ENCODE measurements at regions not wholly inside any gene's neighbourhood (a gene's known extent, or its start where the extent isn't known, plus 50 kb on each side); places are given as distances from the start of the nearest gene placed in this dataset.

- no peak for DNase-seq (ENCODE audit: low spot score in 2 of 2)
- Histone ChIP-seq H3K27me3 (no peaks in the 10 kb centered on the region), H3K36me3 (no peaks in the 10 kb centered on the region), H3K9me3 (no peaks in the 10 kb centered on the region), H3K27ac (no peak overlapping the region), H3K4me1 (no peaks in the 10 kb centered on the region), H3K4me3 (no peak overlapping the region)
- intact Hi-C loops (cut with DNase I), result no loop called here
- TF ChIP-seq, protein P1, sequence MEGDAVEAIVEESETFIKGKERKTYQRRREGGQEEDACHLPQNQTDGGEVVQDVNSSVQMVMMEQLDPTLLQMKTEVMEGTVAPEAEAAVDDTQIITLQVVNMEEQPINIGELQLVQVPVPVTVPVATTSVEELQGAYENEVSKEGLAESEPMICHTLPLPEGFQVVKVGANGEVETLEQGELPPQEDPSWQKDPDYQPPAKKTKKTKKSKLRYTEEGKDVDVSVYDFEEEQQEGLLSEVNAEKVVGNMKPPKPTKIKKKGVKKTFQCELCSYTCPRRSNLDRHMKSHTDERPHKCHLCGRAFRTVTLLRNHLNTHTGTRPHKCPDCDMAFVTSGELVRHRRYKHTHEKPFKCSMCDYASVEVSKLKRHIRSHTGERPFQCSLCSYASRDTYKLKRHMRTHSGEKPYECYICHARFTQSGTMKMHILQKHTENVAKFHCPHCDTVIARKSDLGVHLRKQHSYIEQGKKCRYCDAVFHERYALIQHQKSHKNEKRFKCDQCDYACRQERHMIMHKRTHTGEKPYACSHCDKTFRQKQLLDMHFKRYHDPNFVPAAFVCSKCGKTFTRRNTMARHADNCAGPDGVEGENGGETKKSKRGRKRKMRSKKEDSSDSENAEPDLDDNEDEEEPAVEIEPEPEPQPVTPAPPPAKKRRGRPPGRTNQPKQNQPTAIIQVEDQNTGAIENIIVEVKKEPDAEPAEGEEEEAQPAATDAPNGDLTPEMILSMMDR (IDR thresholded peaks at IDR 0.05), result no peak
Measured at GRCh38 chr12:30090258-30090657, 306.5 kb upstream of the TMTC1 start.

GRCh38 chr12:30088259-30088995 is 304.7 kb upstream of the TMTC1 start:
- Histone ChIP-seq H3K9me3 (no peaks in the 10 kb centered on the region), H3K27me3 (no peaks in the 10 kb centered on the region), H3K27ac (no peak overlapping the region), H3K36me3 (no peaks in the 10 kb centered on the region), H3K4me1 (no peaks in the 10 kb centered on the region), H3K4me3 (no peak overlapping the region)
- intact Hi-C loops (cut with DNase I), result no loop called here
- TF ChIP-seq, protein P1 (IDR thresholded peaks at IDR 0.05), result no peak
- no peak for DNase-seq (ENCODE audit: low spot score in 2 of 2)

DNA sequence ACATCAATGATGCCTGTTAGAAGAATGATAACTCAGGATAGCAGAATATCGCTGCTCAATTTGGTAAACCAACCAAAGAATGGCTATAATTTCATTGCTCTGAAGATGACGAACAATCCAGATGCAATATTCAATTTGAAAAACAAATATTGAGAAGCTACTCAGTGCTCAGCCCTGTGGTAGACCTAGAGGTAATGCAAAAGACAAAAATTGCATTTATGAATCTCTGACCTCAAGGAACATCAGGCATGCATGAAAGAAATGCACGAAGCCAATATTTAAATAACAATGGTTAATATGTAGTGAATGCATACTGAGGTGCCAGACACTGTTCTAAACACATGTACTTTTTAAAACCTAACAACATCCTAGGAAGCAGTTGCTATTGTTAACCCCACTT is 298.6 kb upstream of the TMTC1 start:
- no peak overlapping the region for H3K27ac ChIP-seq
- DNase-seq (ENCODE audit: low spot score in 2 of 2), result no peak
- H3K4me1 ChIP-seq, result no peaks in the 10 kb centered on the region
- H3K36me3 ChIP-seq, result no peaks in the 10 kb centered on the region
- intact Hi-C loops (cut with DNase I), result no loop called here
- H3K4me3 ChIP-seq, result no peak overlapping the region
- H3K27me3 ChIP-seq, result no peaks in the 10 kb centered on the region
- TF ChIP-seq, protein P1 (IDR thresholded peaks at IDR 0.05), result no peak
- no peaks in the 10 kb centered on the region for H3K9me3 ChIP-seq

DNA sequence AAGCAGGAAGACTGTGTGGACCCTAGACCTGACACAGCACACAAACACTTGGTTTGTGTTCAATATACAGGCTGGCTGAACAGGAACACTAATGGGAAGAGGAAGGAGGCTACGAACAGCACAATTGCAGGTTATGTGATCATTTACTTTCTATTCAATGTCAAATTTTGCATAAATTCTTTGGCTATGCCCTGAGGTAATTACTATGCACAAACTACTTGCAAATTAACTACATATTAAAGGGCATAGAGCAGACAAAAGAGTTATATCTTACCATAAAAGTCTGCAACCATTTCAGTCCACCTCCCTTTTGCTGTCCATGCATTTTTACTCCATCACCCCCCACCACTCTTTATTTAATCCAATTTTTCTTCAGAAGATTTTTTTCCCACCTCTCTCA is 291.2 kb upstream of the TMTC1 start:
- Histone ChIP-seq H3K27ac (no peak overlapping the region), H3K9me3 (no peaks in the 10 kb centered on the region), H3K27me3 (no peaks in the 10 kb centered on the region), H3K4me3 (no peak overlapping the region), H3K36me3 (no peaks in the 10 kb centered on the region), H3K4me1 (no peaks in the 10 kb centered on the region)
- intact Hi-C loops (cut with DNase I), result no loop called here
- TF ChIP-seq, protein P1 (IDR thresholded peaks at IDR 0.05), result no peak
- DNase-seq (ENCODE audit: low spot score in 2 of 2), result no peak

- no peaks in the 10 kb centered on the region for H3K27me3 ChIP-seq
Measured at GRCh38 chr12:30072824-30073223, 289.1 kb upstream of the TMTC1 start.

More at GRCh38 chr12:30072824-30073223, 289.1 kb upstream of the TMTC1 start:
- TF ChIP-seq, protein P1 (IDR thresholded peaks at IDR 0.05), result no peak
- Histone ChIP-seq H3K4me1 (no peaks in the 10 kb centered on the region), H3K27ac (no peak overlapping the region), H3K9me3 (no peaks in the 10 kb centered on the region), H3K36me3 (no peaks in the 10 kb centered on the region), H3K4me3 (no peak overlapping the region)
- intact Hi-C loops (cut with DNase I), result no loop called here
- no peak for DNase-seq (ENCODE audit: low spot score in 2 of 2)

Data from ascending aorta (tissue), 2 donors.